ENCODE measurements at regions not wholly inside any gene's neighbourhood (a gene's known extent, or its start where the extent isn't known, plus 50 kb on each side); places are given as distances from the start of the nearest gene placed in this dataset.

DNA sequence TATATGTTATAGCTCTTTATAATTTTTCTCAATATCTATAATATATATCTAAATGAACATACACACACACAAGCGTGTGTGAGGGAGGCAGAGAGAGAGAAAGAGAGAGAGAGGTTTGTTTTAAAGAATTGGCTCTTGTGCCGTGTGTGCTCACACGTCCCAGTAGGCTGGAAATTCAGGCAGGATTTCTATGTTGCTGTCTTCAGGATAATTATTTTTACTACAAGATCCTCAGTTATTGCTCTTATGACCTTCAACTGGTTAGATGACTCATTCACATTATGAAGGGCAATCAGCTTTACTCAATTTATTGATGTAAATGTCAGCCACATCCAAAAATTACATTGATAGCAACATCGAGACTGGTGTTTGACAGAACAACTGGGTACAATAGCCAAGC lies 1520.7 kb upstream of the PCDH7 start:
- DNase-seq, result no peak

GRCh38 chr4:29213020-29213419 lies 1507.1 kb upstream of the PCDH7 start:
- DNase-seq, result no peak

GRCh38 chr4:29220761-29221160 lies 1499.4 kb upstream of the PCDH7 start:
- no peak for DNase-seq

DNA sequence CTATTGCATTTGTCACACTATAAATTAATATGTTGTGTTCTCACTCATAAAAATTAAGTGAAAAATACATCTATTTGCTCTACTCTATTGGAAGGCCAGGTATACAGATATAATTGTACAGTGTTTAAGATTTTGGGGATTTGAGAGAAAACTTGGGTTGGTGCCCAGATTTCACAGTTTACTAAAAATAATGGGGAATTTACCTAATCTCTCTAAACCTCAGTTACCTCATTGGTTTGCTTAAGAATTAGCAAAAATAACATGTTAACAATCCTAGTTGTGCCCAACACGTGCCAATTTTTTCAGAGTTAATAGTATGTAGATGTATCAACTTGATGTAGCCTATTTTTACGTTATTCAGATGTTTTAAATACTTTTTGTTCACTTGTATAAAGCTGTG lies 1495.3 kb upstream of the PCDH7 start:
- DNase-seq, result no peak

GRCh38 chr4:29240641-29241040 lies 1479.5 kb upstream of the PCDH7 start:
- no peak for DNase-seq

DNA sequence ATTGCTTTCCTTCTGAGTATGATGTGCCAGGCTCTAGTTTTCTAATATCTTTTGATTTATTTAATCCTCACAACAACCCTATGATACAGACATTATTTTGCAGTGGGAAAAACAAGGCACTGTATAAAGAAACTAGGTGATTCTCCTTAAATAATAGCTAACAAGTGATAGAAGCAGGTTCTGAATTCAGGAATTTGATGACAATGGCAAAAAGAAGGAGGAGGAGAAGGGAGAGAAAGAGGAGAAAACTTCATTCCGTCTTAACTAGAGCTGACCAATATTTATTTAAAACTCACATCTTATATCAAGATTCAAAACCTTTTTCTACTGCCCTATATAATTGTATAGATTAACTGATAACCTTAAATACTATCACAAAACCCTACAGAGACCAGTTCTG lies 1477.1 kb upstream of the PCDH7 start:
- DNase-seq, result no peak

DNA sequence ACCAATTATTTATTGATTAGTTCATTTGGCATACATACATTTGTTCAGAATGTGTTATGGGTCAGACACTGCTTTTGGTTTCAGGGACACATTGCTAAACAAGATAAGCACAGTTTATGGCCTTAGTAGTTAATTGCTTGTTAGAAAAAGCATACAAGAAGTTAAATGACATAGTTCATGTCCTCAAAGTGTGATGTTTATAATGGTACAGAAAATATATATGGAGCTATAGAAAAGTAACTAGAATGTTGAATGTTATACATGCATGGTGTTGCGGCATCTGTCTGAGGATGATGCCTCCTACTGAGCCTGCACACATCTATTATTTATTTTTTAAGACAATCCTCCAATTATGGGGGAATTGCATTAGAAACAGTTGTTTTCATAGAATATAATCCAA lies 1476.3 kb upstream of the PCDH7 start:
- no peak for DNase-seq

GRCh38 chr4:29259556-29259955 lies 1460.6 kb upstream of the PCDH7 start:
- no peak for DNase-seq

DNA sequence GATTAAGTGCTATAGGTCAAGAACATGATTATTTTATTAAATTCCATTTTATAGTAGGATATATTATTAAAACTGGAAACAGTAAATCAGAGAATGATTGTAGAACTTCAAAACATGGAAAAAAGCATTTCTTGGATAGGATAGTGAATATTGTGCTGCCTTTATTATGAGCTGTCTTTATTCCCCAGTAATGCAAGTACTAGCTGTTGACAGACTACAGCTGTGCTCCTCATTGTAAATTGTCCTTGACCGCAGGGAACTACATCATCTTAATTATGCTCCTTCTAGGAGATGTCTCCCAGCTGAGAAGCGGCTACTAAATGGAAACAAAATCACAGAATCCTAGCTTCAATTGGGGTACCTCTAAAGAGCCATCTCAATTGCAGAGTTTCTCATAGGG lies 1457.2 kb upstream of the PCDH7 start:
- no peak for DNase-seq

DNA sequence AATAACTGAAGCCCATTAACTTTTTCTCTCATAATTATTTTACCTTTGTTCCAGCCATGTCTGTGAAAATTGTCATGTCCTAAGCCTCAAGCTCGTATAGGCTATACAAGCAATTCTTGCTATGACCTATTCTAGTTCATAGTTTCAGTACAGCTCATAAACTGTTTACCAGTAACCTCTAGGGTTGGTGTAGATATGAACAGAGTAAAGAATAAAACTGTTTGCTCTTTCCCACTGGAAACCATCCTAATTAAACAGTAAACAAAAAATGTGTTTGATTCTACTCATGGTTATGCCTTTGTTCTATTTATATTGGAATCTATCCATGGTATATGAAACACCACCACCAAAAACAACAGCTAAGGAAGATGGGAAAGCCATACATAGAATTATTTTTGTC lies 1444.0 kb upstream of the PCDH7 start:
- DNase-seq, result no peak

DNA sequence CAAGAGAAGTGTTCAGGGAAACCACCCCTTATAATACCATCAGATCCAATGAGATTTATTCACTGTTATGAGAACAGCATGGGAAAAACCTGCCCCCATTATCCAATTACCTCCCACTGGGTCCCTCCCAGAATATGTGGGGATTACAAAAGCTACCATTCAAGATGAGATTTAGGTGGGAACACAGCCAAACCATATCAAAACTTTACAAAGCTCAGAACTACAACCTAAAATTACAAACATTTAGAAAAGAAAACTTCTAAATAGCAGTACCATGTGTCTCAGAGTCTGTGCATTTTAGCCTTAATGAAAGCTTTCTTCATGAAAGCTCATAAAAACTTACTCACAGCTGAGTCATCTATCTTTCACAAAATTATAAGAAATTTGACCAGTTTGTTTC lies 1442.8 kb upstream of the PCDH7 start:
- no peak for DNase-seq

DNA sequence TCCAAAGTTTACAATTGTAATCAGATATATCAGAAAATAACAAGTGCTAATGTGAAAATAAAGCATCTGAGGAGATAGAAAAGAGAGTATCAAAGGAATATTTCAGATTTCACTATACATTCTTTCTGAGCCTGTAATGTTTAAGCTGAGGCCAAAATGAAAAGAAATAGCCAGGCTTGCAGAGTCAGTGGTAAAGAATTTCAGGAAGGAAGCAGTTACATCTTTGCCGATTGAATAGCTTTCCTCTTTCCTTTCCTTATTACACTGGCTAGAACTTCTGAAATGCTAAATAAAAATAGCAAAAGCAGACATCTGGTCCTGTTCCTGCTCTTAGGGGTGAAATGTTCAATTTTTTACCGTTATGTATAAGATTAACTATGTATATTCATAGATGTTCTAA lies 1441.6 kb upstream of the PCDH7 start:
- DNase-seq, result no peak

- DNase-seq, result no peak
Measured at GRCh38 chr4:29289118-29289517, 1431.1 kb upstream of the PCDH7 start.

GRCh38 chr4:29295280-29295679 lies 1424.9 kb upstream of the PCDH7 start:
- DNase-seq, result no peak

DNA sequence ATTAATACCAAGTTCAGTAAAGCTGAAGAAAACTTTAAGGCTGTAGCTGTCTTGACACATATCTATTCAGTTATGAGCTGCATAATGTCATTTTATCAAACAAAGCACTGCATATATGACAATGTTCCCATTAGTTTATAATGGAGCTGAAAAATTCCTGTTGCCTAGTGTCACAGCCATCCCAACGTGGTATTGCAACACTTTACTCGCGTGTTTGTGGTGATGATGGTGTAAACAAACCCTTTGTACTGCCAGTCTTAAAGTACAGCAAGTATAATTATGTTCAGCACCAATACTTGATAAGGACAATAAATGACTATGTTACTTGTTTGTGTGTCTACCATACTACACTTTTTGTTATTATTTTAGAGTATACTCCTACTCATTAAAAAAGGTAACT lies 1415.6 kb upstream of the PCDH7 start:
- no peak for DNase-seq

GRCh38 chr4:29307256-29307655 lies 1412.9 kb upstream of the PCDH7 start:
- no peak for DNase-seq

- no peak for DNase-seq
Measured at GRCh38 chr4:29307755-29308154, 1412.4 kb upstream of the PCDH7 start.

DNA sequence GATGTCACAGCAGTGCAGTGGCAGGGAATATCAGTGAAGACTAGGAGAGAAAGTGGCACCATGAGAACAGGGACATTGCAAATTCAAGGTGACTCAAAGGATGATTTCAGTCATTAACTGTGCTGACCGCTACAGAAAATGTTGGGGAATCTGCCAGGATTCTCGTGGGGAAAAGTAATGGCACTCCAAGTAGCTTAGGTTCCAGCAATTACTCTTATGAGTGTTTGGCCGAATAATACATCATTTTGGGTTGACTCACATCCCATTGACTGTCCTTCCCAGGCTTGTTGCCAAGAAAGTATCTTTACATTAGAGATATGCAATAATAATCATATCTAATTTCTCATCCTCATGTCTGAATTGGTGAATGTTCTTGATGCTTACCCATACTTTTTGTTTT lies 1411.1 kb upstream of the PCDH7 start:
- DNase-seq, result no peak

DNA sequence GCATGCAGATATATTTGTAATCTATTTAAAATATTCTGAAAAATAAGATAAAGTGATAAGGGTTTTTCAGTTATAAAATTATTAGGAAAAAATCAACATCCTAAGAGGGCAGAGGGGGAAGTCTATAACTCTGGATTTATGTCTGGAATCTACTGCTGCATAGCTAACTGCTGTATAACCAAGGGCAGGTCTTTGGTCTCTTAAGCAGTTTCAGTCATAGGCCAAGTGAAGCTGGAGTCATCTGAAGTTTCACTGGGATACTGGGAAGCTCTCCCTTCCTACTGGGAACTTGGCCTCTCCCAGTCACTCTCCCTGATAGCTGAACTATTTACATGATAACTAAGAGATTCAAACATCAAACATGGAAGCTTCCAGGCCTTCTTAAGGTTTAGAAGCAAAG lies 1409.9 kb upstream of the PCDH7 start:
- DNase-seq, result no peak

DNA sequence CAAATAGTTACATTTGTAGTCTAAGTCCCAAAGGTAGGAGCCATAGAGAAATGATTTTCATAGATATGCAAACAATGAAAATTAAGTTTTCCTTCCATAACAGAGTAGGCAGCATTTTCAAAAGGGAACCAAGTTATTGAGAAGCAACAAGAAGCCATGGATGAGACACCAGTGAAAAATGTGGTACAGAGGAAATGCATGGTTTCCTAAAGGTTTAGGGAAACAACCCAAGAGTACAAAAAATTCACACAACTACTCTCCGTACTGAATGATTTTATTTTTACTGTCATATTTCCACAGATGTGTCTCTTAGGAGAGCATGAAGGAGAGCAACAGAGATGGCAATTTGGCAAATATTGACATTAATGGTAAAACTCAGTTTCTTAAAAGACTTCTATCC lies 1408.9 kb upstream of the PCDH7 start:
- no peak for DNase-seq

DNA sequence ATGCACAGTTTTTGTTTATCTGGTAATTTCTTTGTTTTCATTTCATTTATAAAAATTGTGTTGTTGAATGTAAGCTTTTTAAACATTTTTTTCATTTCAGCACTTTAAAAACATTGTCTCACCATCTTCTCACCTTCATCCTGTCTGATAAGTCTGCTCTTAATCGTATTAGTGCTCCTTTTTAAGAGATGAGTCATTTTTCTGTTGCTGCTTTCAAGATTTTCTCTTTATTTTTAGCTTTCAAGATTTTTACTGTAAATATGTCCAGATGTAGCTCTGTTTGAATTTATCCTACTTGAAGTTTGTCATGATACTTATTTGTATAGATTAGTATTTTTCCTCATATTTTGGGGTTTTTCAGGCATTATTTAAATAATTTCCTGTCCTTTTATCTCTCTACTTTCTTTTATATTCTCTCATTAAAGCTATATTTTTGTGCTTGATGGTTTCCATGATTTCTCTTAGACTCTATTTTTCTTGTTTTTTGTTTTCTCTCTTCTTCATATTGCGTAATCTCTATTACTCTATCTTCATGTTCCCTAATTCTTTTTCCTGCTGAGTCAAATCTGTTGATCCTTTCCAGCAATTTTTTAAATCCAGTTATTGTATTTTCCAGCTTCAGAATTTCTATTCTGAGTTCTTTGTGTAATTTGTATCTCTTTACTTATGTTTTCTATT lies 1400.4 kb upstream of the PCDH7 start:
- DNase-seq, result no peak

DNA sequence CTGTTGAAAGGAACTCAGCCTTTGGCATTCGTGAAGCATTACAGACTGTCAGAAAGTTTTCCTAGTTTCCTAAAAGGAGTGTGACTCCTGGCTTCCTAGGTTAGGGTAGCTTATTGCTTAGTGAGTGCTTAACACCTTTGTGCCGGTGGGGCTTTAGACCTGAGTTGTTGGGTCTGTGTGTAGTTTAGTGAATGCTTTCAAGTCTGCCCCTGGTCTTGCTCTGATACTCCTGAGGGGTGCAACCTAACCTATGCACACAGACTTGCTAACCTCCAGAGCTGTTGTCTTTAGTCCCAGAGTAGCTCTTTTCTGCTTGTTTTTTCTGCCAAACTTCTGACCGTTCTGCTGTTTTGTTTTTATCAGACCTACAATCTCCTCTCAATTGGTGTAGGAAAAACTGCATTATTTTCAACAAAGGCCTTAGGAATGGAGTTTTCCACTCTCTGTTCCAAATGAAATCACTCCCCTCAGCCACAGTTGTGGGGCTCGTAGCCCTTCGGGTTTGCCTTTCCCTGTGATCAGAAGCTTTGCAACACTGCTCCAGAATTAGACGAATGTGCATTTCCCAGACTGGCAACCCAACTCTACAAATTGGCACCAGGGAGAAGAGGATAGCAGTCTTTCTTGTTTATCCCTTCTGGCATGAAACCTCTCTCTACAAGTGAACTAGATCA lies 1399.1 kb upstream of the PCDH7 start:
- no peak for DNase-seq

GRCh38 chr4:29326004-29326403 lies 1394.2 kb upstream of the PCDH7 start:
- DNase-seq, result peak in 13 of 56 donors; percentile 0 to 26 (median 3)

GRCh38 chr4:29326816-29327215 lies 1393.4 kb upstream of the PCDH7 start:
- no peak for DNase-seq

Data from nucleus accumbens (tissue), 56 donors.